CD4-positive, alpha-beta T cell treated with Interleukin-15 for 4 hours (primary cell): ENCODE measurements at regions not wholly inside any gene's neighbourhood (a gene's known extent, or its start where the extent isn't known, plus 50 kb on each side); places are given as distances from the start of the nearest gene placed in this dataset.

Source experiments
- DNase-seq: peaks from one replicate; pipeline ENCODE4 v3.0.0-alpha.2; 2020; ENCODE audit warnings: low spot score

DNA sequence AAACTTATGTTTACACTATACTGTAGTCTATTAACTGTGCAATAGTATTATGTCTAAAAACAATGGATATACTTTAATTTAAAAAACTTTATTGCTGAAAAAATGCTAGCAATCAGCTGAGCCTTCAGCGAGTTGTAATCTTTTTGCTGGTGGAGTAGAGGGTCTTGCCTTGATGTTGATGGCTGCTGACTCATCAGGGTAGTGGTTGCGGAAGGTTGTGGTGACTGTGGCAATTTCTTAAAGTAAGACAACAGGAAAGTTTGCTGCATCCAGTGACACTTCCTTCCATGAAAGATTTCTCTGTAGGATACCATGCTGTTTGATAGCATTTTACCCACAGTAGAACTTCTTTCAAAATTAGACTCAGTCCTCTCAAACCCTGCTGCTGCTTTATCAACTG, 234.7 kb upstream of the CSF3R start:
- DNase-seq = no peak

DNA sequence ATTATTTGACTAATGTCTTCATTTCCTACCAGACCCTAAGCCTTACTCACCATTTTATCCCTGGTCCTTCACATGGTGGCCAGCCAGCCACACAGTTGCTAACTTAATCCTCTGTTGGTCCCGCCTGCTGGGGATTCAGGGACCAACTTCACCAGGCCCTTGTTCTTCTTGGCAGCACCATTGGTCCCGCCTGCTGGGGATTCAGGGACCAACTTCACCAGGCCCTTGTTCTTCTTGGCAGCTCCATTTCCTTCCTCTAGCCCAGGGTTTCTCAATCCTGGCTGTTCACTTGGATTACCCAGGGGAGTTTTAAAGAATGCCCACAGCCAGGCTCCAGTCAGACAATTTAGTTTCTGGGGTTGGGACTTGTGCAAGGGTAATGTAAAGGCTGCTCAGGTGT, 233.1 kb upstream of the CSF3R start:
- no peak for DNase-seq

DNA sequence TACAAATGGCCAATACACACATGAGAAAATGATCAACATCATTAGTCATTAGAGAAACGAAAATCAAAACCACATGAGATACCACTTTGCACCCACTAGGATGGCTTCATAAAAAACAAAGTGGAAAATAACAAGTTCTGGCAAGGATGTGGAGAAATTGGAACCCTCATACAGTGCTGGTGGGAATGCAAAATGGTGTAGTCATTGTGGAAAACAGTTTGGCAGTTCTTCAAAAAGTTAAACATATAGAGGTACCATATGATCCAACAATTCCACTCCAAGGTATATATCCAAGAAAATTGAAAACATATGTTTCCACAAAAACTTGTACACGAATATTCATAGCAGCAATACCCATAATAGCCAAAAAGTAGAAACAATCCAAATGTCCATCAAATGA, 231.6 kb upstream of the CSF3R start:
- DNase-seq = no peak

DNA sequence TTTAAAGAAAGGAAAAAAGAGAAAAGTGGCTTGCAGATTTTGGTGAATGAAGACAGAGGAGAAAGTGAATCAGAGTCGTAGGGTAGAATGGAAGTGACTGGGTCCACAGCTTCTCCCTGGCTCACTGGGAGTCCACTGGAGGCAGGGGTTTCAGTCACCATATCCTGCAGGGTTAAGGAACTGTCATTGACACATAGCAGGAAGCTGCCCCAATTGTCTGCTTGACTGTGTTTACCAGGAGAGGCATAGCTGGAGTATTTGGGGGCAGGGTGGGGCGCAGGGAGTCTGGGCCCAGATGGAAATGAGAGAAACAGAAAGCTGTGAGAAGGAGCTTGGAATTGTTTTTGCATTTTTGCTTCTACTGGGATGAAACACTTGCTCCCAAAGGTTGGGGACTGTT, 228.8 kb upstream of the CSF3R start:
- DNase-seq = no peak

DNA sequence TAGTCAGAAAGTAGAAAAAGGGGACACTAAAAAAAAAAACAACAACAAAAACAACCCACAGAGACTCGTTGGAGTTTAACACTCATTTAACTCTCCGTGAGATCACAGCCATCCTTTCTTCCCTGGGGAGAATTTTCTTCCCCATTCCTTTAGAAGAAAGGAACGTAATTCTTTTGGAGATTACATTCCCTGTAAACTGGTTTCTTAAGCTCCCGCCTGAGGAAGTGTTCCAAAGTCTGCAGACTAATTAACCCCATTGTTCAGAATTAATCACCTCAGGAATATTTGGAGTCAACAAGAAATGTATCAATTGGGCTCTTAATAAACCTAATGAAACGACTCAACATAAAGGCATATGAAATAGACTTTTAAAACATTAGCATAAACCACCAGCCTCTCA, 228.2 kb upstream of the CSF3R start:
- no peak for DNase-seq

DNA sequence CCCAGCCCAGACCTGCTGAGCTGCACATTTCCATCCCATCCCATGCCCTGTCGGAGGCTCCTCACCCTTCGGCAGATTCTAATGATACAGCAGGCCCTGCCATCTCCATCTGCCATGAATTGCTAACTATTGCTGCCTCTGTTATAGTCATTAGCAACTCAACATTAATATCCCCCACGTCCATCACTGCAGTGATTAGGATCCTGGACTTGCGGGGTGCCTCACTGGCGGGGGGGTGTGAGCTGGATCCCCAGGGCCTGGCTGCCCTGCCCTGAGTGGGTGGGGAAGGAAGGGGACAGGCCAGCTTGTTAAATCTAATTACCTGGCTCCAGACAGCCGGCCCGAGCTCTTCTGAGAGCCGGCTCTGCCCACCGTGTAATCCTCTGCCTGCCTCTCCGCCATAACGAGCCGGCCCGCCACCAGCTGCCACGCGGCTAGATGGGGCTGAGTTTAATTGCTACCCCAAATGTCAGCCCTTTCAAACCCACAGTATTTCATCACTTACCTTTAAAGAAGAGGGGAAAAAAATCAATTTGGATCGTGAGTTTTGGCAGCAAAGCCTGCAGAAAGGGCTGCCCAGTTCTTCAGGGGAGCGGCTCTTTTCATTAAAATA, 227.3 kb upstream of the CSF3R start:
- DNase-seq = no peak

DNA sequence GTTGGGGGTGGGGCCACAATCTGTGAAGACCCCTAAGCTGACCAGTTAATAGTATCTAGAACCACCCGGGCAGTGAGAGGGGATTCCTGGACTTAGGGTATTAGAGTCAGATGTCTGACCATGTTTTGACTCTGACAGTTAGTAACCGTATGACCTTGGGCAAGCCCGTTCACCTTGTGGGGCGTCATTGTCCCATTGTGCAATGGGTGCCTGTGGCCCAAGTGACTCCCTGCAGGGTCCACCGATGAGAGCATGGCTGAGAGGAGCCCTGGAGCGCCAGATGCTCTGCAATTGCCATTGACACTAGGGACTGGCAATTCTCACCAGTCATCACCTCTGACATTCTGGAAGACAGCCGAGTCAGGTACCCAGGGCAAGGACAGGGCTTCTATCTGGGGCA, 225.9 kb upstream of the CSF3R start:
- no peak for DNase-seq

DNA sequence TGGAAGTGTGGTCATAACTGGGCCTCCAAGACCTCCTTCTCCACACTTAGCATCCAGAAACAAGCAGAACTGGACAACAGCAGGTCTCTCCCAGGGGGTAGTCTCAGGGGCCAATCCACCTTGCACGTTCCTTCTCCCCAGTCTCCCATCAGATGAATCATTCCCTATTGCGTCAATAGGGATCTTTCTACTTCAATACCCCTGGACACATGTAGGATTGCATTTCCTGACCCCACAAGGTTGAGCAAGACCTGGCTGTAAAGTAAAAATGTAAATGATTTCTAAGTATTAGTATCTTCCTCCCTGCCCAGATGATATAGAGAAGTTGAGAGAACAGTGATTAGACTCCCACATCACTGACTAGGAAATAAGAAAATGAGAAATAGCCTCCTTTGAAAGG, 224.5 kb upstream of the CSF3R start:
- no peak for DNase-seq

DNA sequence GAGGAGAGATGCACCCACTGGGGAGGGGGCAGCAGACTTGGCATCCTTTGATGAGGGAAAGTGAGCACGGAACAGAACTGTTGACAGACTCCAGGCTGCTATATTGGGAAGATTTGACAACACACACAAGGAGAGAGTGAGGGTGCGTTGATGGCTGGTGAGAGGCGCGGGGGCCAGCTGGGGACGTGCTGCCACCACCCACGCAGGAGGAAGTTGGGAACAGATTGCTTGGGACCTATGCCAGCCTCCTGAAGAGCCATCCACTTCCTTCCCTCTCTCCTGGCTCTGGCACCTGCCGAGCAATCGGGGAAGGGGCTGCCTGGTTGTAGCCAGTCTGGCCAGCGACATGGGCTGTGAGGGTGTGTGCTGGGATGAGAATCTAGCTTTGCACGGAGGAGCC, 223.7 kb upstream of the CSF3R start:
- DNase-seq = no peak

DNA sequence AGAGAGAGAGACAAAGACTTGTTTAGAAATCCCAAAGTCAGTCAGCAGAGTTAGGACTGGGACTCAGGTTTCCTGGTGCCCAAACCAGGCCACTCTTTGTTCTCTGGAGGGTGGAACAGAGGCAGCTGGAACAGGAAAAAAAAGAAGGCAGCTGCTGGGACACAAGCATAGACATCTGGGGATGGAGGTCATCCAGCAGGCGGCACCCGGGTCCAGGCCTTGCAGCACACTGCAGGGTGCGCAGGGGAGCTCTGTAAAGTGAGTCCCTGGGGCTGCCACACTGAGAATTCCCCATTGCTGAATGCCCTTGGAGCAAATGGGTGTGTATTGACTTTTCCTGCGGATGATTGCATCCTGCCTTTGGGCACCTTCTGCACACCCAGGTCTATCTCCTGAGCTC, 222.9 kb upstream of the CSF3R start:
- no peak for DNase-seq

DNA sequence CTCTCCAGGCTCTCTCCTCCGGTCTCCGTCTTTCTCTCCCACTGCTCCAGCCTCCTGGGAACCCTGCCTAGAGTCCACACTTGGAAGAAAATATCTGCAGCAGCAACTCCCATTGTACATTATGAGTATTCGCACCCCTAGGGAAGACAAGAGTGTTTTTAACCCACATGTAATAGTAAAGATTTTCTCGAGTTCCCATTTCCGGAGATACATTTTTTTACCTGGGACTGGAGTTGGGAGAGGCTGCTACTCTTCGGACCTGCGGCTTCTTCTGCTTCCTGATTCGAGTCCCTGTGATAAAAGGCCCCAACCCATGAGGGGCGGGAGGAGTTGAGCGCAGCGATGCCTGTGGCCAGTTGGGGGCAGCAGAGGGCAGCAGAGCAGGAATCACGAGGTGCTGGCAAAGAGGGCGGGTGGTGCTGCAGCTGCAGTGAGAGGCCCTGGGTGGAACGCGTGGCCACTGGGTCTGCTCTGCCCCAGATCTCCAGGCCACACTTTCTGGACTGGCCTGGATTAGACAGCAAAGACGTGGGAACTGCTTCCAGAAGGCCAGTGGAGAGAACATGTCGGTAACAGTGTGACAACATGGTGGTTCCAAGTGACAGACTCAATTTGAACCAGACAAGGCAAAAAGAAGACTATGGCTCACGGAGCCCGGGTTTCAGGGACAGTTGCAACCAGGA, 221.0 kb upstream of the CSF3R start:
- peak; percentile 28 for DNase-seq

DNA sequence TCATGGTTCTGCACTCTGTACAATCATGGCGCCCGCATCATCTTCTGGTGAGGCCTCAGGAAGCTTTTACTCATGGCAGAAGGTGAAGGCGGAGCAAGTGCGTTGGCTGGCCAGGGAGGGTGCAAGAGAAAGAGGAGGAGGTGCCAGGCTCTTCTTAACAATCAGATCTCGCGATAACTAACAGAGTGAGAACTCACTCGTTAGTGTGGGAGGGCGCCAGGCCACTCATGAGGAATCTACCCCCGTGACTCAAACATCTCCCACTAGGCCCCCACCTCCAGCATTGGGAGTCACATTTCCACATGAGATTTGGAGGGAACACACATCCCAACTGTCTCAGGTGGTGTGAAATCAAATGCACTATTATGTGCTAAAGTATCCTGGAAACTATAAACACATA, 220.2 kb upstream of the CSF3R start:
- DNase-seq = no peak

DNA sequence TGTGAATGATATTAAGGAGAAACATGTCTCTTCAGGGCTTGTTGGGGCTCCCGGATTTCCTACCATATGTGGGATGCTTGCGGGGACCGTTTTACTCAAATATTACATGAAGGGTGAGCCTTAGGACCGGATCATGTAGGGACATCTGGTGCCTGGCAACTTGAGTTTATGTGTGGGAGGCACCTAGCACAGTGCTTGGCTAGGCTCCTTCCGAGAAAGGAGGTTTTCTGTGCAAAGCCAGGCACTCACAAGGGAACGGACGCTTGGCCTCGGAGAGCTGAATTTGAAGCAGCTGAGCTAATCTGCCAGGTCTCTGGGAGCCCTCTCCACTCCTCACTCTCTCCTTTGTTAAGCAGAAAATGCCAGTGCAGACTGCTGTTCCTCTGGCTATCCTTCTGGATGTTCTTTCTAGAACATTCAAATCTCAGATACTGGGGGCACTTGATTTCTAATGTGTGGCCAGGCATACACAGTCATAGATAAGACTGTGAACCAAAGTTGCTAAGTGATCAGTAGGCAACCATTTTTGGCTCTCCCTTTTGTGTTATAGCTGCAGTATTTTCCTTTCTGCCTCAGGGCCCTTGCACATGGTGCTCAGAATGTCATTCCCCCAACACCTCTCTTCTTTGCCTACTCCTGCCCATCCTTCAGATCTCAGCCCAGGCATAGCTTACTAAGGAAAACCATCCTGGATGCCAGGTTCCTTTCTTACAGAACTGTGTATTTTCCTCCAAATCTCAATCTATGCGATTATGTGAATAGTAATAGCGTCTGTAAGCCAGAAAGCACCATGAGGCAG, 216.6 kb upstream of the CSF3R start:
- no peak for DNase-seq

DNA sequence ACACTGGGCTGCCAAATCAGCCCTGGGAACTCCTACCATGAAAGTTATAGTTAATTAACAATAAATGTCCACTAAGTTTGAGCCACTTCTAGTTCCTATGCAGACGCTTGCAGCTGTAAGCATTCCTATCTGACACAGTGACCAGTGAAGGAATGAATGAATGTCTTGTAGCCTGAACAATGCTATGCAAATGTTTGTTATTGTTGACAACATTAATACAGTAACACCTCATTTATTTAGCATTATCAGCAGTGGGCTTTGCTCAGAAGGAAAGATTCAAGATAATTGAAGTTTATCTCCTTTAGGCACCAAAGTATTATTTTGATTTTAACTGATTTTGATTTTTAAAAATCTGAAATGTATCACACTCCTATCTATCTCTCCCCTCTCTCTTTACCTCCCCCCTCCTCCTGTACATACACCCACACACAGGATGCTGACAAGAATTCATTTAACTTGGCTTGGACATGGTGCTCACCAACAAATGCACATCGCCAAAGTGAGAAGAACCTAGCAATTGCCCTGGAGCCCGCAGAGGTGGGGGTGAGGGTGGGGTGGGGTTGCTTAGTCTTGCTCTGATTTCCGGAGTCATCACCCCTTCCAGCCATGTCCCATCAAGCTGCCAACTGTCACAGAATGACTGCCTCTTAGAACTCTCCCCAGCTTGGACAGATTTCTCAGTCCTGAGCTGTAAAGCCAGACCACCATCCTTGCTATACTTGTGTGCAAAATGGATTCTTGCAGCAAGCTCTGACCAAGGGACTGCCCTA, 215.3 kb upstream of the CSF3R start:
- no peak for DNase-seq

DNA sequence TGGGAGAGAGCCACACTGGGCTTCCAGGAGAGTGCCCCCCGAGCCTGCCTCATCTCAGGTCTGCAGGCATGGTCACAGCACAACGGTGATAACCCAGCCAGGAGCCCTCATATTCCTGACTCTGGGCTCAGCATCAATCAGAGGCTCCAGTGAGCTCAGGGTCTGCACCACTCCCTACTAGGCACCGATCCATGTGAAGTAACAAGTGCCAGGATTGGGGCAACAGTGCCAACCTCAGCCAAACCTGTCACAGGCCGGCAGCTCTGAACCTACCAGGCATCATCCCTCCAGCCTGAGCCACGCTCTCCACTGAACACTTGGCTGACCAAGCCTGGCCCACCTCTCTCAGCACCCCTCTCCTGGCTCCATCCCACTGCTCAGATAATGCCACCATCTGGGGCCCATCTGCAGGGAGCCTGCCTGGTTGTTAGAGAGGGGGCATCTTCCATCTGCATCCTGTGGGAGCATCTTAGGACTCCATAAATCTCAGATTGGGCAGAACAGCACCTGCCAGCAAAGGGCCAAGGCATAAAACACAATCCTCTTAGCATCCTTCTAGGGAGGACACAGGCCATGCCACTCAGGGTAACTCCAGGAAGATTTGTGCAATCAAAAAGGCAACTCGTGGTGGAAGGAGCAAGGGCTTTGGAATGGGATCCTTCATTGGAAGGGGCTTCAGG, 213.7 kb upstream of the CSF3R start:
- no peak for DNase-seq

DNA sequence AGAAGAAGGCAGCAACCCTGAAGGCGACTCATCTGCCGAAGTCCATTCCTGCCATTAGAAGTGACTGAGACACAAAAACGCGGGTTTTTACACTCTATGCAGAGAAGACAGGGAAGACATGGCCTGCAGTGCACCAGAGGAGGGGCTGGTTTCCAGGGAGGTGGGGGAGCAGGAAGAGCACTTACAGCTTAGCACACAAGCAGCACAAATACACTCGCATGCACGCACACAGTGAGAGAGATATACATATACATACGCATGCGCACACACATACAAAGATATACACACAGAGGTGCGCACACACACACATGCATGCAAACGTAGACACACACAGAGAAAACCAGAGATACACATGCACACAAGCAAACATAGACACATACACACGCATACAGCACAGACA, 210.9 kb upstream of the CSF3R start:
- DNase-seq = no peak

DNA sequence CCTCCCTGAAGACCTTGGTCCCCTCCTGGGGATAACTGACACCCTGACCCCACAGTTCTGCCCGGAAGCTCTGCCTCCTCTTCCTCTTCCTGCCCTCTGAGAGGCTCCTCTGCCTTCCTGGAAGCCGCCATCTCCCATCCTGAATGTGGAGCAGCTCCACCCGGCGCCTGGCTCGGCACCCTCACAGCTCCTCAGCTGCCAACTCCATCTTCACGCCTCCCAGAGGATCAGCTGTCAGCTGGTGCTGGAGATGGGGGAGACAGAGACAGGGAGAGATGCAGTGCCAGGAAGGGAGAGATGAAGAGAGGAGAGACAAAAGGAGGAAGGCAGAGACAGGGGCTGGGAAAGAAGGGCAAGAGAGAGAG, 210.4 kb upstream of the CSF3R start:
- no peak for DNase-seq

DNA sequence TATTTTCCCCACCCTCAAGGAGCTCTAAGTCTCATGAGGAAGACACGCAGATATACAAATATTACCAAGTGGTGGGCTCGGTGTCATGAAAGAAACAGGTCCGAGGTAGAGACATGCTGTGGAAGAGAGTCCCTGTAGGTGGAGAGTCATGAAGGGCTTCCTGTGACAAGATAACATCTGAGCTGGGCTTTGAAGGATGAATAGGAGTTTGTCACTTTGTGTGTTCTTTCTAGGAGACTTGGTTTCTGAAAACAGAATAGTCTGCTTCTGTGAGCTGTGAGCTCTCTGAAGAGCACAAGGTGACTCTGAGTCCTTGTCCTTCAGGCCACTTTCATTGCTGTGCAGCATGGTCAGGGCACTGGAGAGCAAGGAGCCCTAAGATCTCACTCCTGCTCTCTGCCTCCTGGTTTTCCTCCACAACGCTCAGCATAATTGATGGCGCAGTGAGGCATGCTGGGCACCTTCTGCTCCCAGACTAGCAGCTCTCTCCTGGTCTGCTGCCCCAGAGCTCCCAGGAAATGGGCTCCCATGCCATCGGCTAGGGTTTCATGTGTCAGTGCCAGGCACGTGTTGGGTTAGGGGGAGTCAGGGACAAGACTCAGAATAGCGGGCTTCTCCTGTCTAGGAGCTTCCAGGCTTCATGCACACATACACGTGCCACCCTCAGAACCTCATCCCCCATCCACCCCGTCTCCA, 209.9 kb upstream of the CSF3R start:
- no peak for DNase-seq

DNA sequence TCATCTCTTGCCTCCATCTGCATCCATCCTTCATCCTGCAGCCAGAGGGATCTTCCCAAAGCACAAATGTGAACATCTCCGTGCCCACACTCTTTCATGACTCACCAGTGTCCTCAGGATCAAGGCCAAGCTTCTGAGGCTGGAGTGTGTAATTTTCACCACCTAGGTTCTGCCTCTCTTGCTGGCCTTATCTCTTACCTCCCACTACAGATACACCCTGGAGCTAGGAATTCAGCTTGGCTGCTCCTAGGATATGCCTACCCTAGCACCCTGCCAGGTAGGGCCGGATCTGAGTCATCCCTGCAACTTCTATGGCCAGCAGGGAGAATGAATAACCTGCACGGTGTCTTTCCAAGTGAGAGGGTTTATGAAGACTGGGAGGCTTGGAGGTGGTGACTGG, 208.7 kb upstream of the CSF3R start:
- DNase-seq = no peak

DNA sequence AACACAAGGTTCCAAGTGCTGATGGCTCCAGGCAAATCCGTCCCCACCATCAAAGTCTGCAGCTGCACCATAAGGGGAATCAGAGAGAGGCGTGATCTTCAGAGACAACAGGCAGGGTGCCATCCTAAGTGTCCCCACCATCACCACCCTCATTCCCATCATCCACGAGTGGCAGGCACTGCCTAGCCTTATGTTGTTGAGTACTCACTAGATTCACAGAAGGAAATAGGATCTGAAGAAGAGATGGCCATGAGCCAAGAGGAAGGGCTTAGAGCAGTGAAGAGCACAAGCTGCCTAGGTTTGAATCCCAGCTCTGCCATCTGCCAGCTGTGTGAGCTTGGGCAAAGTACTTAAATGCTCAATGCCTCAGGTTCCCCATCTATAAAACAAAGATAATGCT, 207.3 kb upstream of the CSF3R start:
- no peak for DNase-seq

DNA sequence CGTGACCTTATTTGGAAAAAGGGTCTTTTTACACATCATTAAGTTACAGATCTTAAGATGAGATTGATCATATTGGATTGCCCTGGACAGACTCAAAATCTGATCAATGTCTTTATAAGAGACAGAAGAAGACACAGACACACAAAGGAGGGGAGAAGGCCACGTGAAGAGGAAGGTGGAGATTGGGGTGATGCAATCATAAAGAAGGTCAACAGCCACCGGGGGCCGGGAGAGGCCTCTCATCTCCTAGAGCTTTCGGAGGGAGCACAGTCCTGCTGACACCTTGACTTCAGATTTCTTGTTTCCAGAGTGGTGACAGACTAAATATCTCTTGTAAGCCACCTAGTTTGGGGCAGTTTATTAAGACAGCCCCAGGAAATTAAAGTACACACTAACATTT, 204.6 kb upstream of the CSF3R start:
- DNase-seq = no peak
